Tibial nerve (tissue), 4 donors: ENCODE measurements at regions not wholly inside any gene's neighbourhood (a gene's known extent, or its start where the extent isn't known, plus 50 kb on each side); places are given as distances from the start of the nearest gene placed in this dataset.

Experiments
- DNase-seq, 2 donors: peaks; one replicate each; pipeline ENCODE4 v3.0.0-alpha.2; 2019; ENCODE audit warnings: low spot score in 2 of 2
- H3K27ac ChIP-seq, 4 donors: fragments of 200-600 bp; sonication (generic) in 3 of 4; one replicate each; pipeline ENCODE4 v1.5.1; 2017 to 2019; ENCODE audit warnings: mild to moderate bottlenecking in 1 of 4
- H3K27me3 ChIP-seq, 2 donors: fragments of 200-600 bp; sonication (generic) in 1 of 2; one replicate each; pipeline versions ENCODE4 v1.5.1 to v1.6.0; 2017 to 2019
- H3K36me3 ChIP-seq, 3 donors: fragments of 200-600 bp; sonication (generic); one replicate each; pipeline ENCODE4 v1.5.1; 2018 to 2019
- H3K4me1 ChIP-seq, 4 donors: fragments of 200-600 bp; sonication (generic) in 3 of 4; one replicate each; pipeline ENCODE4 v1.5.1; 2017 to 2019
- H3K4me3 ChIP-seq, 4 donors: fragments of 200-600 bp; sonication (generic) in 3 of 4; one replicate each; pipeline ENCODE4 v1.5.1; 2017 to 2019; ENCODE audit warnings: mild to moderate bottlenecking in 1 of 4, moderate library complexity in 1 of 4
- H3K9me3 ChIP-seq, 4 donors: fragments of 200-600 bp; sonication (generic) in 3 of 4; one replicate each; pipeline ENCODE4 v1.5.1; 2017 to 2019
- EP300 ChIP-seq, 2 donors: sonication (generic); formaldehyde crosslinking; IDR thresholded peaks; one replicate each; pipeline ENCODE4 v1.6.1; 2017; ENCODE audit warnings: antibody characterized with exemption in 2 of 2, mild to moderate bottlenecking in 1 of 2
- POLR2A ChIP-seq, 2 donors: fragments of 450-650 bp; IDR thresholded peaks; one replicate each; pipeline ENCODE4 v1.6.1; 2017; ENCODE audit warnings: antibody characterized with exemption in 2 of 2, mild to moderate bottlenecking in 2 of 2, moderate library complexity in 2 of 2
- WGBS, 2 donors: methylation state at CpG; one replicate each; pipeline ENCODE4 v1.1.5; 2018; 5-methylcytosine and 5-hydroxymethylcytosine counted together
- TF ChIP-seq, protein P1 (sequence below), 5 experiments: fragments of 200-600 bp in 3 of 5; fragments of 450-650 bp in 2 of 5; sonication (generic) in 3 of 5; IDR thresholded peaks; one replicate each; pipeline ENCODE4 v1.5.1; 2016 to 2019; ENCODE audit warnings: antibody characterized with exemption in 5 of 5, mild to moderate bottlenecking in 3 of 5, moderate library complexity in 2 of 5

DNA sequence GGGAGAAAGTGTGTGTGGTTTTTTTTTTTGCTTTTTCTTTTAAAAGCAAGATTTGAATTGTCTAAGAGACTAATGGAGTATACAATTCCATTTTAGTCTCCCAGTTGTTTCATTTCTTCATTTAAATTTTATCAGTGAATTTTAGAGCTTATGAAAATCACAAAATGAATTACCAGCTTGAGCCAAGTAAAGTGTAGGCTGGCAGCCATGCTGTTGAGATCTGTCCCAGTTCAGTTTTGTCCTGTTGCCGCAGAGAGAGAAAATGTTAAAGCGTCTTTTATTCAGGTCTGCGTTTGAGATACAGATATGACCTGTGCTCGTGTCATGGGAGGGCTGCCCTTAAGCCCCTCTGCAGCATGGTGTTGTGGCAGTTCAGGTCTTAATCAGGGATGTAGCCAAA lies 256.5 kb downstream of the IPO8 start:
- H3K27ac ChIP-seq = no peak overlapping the region
- H3K4me1 ChIP-seq = no peaks in the 10 kb centered on the region
- TF ChIP-seq EP300 (IDR thresholded peaks at IDR 0.05) (no peak), POLR2A (IDR thresholded peaks at IDR 0.05) (no peak)
- TF ChIP-seq, protein P1, sequence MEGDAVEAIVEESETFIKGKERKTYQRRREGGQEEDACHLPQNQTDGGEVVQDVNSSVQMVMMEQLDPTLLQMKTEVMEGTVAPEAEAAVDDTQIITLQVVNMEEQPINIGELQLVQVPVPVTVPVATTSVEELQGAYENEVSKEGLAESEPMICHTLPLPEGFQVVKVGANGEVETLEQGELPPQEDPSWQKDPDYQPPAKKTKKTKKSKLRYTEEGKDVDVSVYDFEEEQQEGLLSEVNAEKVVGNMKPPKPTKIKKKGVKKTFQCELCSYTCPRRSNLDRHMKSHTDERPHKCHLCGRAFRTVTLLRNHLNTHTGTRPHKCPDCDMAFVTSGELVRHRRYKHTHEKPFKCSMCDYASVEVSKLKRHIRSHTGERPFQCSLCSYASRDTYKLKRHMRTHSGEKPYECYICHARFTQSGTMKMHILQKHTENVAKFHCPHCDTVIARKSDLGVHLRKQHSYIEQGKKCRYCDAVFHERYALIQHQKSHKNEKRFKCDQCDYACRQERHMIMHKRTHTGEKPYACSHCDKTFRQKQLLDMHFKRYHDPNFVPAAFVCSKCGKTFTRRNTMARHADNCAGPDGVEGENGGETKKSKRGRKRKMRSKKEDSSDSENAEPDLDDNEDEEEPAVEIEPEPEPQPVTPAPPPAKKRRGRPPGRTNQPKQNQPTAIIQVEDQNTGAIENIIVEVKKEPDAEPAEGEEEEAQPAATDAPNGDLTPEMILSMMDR (IDR thresholded peaks at IDR 0.05) = no peak
- WGBS, 2 donors = 90 to 92% methylated on average over 4 of the region's 4 CpGs
- no peaks in the 10 kb centered on the region for H3K27me3 ChIP-seq
- H3K36me3 ChIP-seq = no peaks in the 10 kb centered on the region
- DNase-seq = no peak
- H3K4me3 ChIP-seq = no peak overlapping the region
- H3K9me3 ChIP-seq = no peaks in the 10 kb centered on the region

DNA sequence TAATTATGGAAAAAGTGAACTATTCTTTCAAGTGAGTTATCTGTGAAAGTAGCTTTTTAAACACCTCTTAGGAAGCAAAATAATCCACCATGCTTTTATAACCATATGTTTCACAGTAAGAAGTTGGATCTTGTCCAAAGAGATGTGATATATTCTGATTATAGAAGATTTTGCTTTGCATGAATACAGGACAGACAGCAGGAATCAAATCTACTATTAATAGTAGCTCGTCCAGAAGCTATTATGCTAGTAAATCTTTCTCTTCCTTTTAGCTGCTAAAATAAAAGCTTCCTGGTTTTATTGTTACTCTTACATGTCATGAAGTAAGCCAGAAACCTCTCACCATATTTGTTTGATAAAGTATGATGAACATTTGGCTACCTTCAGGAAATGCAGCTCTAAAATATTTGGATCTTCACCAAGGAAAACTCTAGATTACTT lies 257.0 kb downstream of the IPO8 start:
- TF ChIP-seq EP300 (IDR thresholded peaks at IDR 0.05) = no peak
- TF ChIP-seq POLR2A (IDR thresholded peaks at IDR 0.05) = no peak
- TF ChIP-seq, protein P1 (IDR thresholded peaks at IDR 0.05) = no peak

GRCh38 chr12:30437616-30438015 lies 258.1 kb downstream of the IPO8 start:
- Histone ChIP-seq H3K9me3 (no peaks in the 10 kb centered on the region), H3K27me3 (no peaks in the 10 kb centered on the region), H3K27ac (no peak overlapping the region), H3K36me3 (no peaks in the 10 kb centered on the region), H3K4me3 (no peak overlapping the region), H3K4me1 (no peaks in the 10 kb centered on the region)
- TF ChIP-seq EP300 (IDR thresholded peaks at IDR 0.05) (peak in 1 of 2 donors; percentile 67), POLR2A (IDR thresholded peaks at IDR 0.05) (no peak)
- DNase-seq = no peak

More for the DNA sequence above, 257.0 kb downstream of the IPO8 start:
- no peak for DNase-seq
- no peaks in the 10 kb centered on the region for H3K9me3 ChIP-seq
- WGBS, 2 donors = 33% methylated on average over 1 of the region's 1 CpG
- no peaks in the 10 kb centered on the region for H3K27me3 ChIP-seq
- no peak overlapping the region for H3K4me3 ChIP-seq
- H3K4me1 ChIP-seq = no peaks in the 10 kb centered on the region
- no peak overlapping the region for H3K27ac ChIP-seq
- no peaks in the 10 kb centered on the region for H3K36me3 ChIP-seq

- no peak for DNase-seq
- H3K27me3 ChIP-seq = no peaks in the 10 kb centered on the region
- H3K4me1 ChIP-seq = no peaks in the 10 kb centered on the region
- H3K9me3 ChIP-seq = no peaks in the 10 kb centered on the region
- WGBS, 2 donors = 55 to 68% methylated on average over 5 of the region's 5 CpGs
- H3K4me3 ChIP-seq = no peak overlapping the region
- no peaks in the 10 kb centered on the region for H3K36me3 ChIP-seq
- H3K27ac ChIP-seq = no peak overlapping the region
- TF ChIP-seq POLR2A (IDR thresholded peaks at IDR 0.05) = no peak
- TF ChIP-seq EP300 (IDR thresholded peaks at IDR 0.05) = no peak
- TF ChIP-seq, protein P1 (IDR thresholded peaks at IDR 0.05) = no peak
Observed at GRCh38 chr12:30437044-30437443, 258.6 kb downstream of the IPO8 start.

- no peak for DNase-seq
- Histone ChIP-seq H3K4me1 (no peaks in the 10 kb centered on the region), H3K9me3 (no peaks in the 10 kb centered on the region), H3K4me3 (no peak overlapping the region), H3K27me3 (no peaks in the 10 kb centered on the region), H3K27ac (no peak overlapping the region), H3K36me3 (no peaks in the 10 kb centered on the region)
- WGBS, 2 donors = 58 to 62% methylated on average over 1 of the region's 1 CpG
- TF ChIP-seq EP300 (IDR thresholded peaks at IDR 0.05) = no peak
- no peak for TF ChIP-seq POLR2A (IDR thresholded peaks at IDR 0.05)
- TF ChIP-seq, protein P1 (IDR thresholded peaks at IDR 0.05) = no peak
Observed at GRCh38 chr12:30428098-30428497, 267.6 kb downstream of the IPO8 start.

- no peaks in the 10 kb centered on the region for H3K9me3 ChIP-seq
- no peaks in the 10 kb centered on the region for H3K36me3 ChIP-seq
- H3K27me3 ChIP-seq = no peaks in the 10 kb centered on the region
- no peak overlapping the region for H3K4me3 ChIP-seq
- no peak for TF ChIP-seq EP300 (IDR thresholded peaks at IDR 0.05)
- TF ChIP-seq POLR2A (IDR thresholded peaks at IDR 0.05) = no peak
- TF ChIP-seq, protein P1 (IDR thresholded peaks at IDR 0.05) = no peak
- DNase-seq = no peak
- WGBS, 2 donors = 74 to 81% methylated on average over 1 of the region's 1 CpG
- no peaks in the 10 kb centered on the region for H3K4me1 ChIP-seq
- H3K27ac ChIP-seq = no peak overlapping the region
Observed at GRCh38 chr12:30427555-30427954, 268.1 kb downstream of the IPO8 start.
